ENCODE measurements at regions not wholly inside any gene's neighbourhood (a gene's known extent, or its start where the extent isn't known, plus 50 kb on each side); places are given as distances from the start of the nearest gene placed in this dataset.
"Not testable (repeated sequence)": the region's sequence is repeated elsewhere in the genome, so short reads cannot be mapped to it uniquely, and the experiment has no call there.

- DNase-seq = no peak
Measured at GRCh38 chr14:28952161-28952560, 185.6 kb downstream of the FOXG1 start.

- peak in 1 of 2 experiments; percentile 15 for DNase-seq
Measured at GRCh38 chr14:28952666-28953065, 186.1 kb downstream of the FOXG1 start.

GRCh38 chr14:28953973-28954372 is 187.4 kb downstream of the FOXG1 start:
- no peak for DNase-seq

GRCh38 chr14:28966416-28967233 is 200.0 kb downstream of the FOXG1 start:
- DNase-seq = no peak

GRCh38 chr14:28975084-28975483 is 208.5 kb downstream of the FOXG1 start:
- DNase-seq = no peak

- no peak for DNase-seq
Measured at GRCh38 chr14:28982228-28982627, 215.6 kb downstream of the FOXG1 start.

GRCh38 chr14:28983279-28983678 is 216.7 kb downstream of the FOXG1 start:
- no peak for DNase-seq

GRCh38 chr14:28987516-28987915 is 220.9 kb downstream of the FOXG1 start:
- DNase-seq = no peak

GRCh38 chr14:28997196-28997595 is 230.6 kb downstream of the FOXG1 start:
- DNase-seq = not testable (repeated sequence)

- DNase-seq = no peak
Measured at GRCh38 chr14:28999656-29000055, 233.1 kb downstream of the FOXG1 start.

GRCh38 chr14:29005647-29006046 is 239.1 kb downstream of the FOXG1 start:
- no peak for DNase-seq

- no peak for DNase-seq
Measured at GRCh38 chr14:29007990-29008389, 241.4 kb downstream of the FOXG1 start.

GRCh38 chr14:29016050-29016900 is 249.7 kb downstream of the FOXG1 start:
- DNase-seq = peak in 1 of 2 experiments; percentile 17

- not testable (repeated sequence) for DNase-seq
Measured at GRCh38 chr14:29023505-29023904, 256.9 kb downstream of the FOXG1 start.

GRCh38 chr14:29027441-29027840 is 260.9 kb downstream of the FOXG1 start:
- not testable (repeated sequence) for DNase-seq

GRCh38 chr14:29027941-29028705 is 261.5 kb downstream of the FOXG1 start:
- DNase-seq = not testable (repeated sequence)

GRCh38 chr14:29028973-29029582 is 262.5 kb downstream of the FOXG1 start:
- DNase-seq = no peak

- no peak for DNase-seq
Measured at GRCh38 chr14:29030121-29030520, 263.5 kb downstream of the FOXG1 start.

GRCh38 chr14:29030970-29031369 is 264.4 kb downstream of the FOXG1 start:
- no peak for DNase-seq

- no peak for DNase-seq
Measured at GRCh38 chr14:29035134-29035533, 268.5 kb downstream of the FOXG1 start.

- no peak for DNase-seq
Measured at GRCh38 chr14:29037411-29037810, 270.8 kb downstream of the FOXG1 start.

GRCh38 chr14:29039171-29039570 is 272.6 kb downstream of the FOXG1 start:
- no peak for DNase-seq

- no peak for DNase-seq
Measured at GRCh38 chr14:29042551-29042950, 276.0 kb downstream of the FOXG1 start.
